ENCODE measurements at regions not wholly inside any gene's neighbourhood (a gene's known extent, or its start where the extent isn't known, plus 50 kb on each side); places are given as distances from the start of the nearest gene placed in this dataset.
"Not testable (repeated sequence)": the region's sequence is repeated elsewhere in the genome, so short reads cannot be mapped to it uniquely, and the experiment has no call there.

- DNase-seq (ENCODE audit: low spot score); ATAC-seq: not testable (repeated sequence)
These were observed 70.4 kb upstream of the PLGLB2 start for GRCh38 chr2:87677421-87677923.

- not testable (repeated sequence) for ATAC-seq; DNase-seq (ENCODE audit: low spot score)
These were observed 69.1 kb upstream of the PLGLB2 start for GRCh38 chr2:87678742-87679173.

DNA sequence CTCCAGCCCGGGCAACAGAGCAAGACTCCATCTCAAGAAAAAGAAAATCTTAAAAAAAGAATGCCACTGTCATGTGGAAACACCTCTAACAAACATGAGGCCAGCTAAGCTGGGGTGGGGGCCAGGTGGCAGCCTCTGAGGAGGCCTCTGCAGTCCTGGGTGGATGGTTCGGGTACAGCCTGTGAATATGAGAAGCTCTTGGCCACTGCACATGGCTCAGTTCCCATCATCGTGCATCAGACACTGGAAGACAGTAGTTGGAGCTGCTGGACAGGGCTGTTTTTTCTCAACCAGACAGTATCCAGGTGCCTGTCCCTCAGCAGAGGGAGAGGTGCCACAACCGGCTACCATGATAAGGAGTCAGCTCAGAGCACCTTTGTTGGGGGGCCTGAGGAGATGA, 67.9 kb upstream of the PLGLB2 start:
- ATAC-seq; DNase-seq (ENCODE audit: low spot score): not testable (repeated sequence)

DNA sequence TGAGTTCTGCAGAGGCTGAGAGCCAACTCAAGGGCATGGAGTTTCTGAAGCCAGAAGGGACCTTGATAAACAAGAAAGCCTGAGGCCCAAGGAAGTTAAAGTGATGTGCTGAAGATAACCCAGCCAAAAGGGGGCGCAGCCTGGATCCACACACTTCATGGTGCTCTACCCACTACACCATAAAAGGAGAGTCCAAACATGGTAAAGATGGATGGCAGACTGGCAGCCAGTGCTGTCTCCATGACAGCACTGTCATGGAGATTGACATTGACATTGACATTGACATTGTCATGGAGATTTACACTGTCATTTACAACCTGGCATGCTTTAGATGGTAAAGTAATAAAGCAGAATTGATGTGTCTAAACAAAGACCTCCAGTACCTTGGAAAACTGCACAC, 67.2 kb upstream of the PLGLB2 start:
- not testable (repeated sequence) for DNase-seq (ENCODE audit: low spot score); ATAC-seq

- peak; percentile 93 for DNase-seq (ENCODE audit: low spot score)
- ATAC-seq = peak; percentile 95
These were observed 64.4 kb upstream of the PLGLB2 start for GRCh38 chr2:87683451-87683850.

- DNase-seq (ENCODE audit: low spot score); ATAC-seq: not testable (repeated sequence)
These were observed 63.9 kb upstream of the PLGLB2 start for GRCh38 chr2:87683961-87684360.

- not testable (repeated sequence) for DNase-seq (ENCODE audit: low spot score); ATAC-seq
These were observed 62.3 kb upstream of the PLGLB2 start for GRCh38 chr2:87685558-87685957.

DNA sequence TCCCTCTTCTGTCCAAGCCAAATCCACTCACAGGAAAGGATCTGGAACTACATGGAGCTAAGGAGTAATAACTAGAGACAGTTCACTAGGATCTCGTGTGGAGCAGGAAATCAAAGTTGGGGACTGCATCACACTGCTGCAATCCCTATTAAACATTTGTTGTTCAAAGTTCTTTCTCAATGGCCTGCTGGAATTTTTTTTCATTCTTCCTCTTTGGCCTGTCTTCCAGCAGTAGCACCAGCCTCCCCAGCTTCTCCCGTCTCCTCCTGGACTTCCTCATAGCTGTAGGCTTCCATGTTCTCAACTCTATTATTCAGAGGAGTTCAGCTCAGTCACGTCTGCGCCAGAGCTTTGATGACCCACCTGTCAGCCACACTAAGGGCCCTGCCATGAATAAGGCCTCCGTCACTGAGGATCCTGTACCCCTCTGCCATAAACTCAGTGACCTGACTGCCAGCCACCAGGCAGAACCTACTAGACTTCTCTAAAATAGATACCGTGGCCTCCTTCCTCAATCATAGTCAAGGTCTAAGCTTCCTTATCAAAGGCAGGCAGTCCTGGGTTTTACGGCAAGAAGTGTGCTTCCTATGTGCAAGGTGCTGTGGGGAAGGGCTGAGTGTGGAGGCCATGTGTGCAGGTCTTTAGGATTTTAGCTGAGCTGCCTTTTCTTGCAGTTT, 60.9 kb upstream of the PLGLB2 start:
- ATAC-seq = peak; percentile 1
- DNase-seq (ENCODE audit: low spot score) = not testable (repeated sequence)

DNA sequence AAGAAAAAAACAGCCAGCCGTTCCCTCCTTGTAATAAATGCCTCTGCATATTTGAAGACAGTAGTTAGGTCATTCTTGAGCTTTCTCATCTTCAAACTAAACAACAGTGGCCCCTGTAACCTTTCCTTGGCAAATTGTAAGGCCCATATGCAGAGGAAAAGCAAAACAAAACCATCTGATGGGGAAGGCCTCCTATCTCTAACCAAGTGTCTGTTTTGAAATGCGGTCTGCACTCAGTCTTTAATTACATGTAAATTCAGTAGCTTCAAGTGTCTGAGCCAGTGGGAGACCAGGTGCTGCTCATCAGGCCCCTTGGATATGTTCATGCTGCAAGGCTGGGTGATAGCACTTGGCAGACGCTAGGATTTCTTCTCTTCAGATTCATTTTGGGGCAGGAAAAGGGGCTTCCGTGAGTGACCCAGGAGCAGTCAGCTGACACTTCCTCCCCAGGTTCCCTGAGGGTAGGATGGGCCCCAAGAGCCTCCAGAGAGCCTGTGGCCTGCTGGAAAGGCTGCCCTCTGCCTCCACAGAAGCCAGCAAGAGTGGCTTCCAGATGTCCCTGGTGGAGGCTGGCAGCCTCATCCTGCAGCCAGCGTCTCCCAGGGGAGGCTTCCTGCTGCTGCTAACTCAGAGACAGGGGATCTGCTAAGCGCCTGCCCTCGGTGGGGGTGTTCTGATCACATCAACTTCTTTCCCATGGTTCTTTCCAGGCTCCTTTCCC, 60.2 kb upstream of the PLGLB2 start:
- DNase-seq (ENCODE audit: low spot score); ATAC-seq: not testable (repeated sequence)

DNA sequence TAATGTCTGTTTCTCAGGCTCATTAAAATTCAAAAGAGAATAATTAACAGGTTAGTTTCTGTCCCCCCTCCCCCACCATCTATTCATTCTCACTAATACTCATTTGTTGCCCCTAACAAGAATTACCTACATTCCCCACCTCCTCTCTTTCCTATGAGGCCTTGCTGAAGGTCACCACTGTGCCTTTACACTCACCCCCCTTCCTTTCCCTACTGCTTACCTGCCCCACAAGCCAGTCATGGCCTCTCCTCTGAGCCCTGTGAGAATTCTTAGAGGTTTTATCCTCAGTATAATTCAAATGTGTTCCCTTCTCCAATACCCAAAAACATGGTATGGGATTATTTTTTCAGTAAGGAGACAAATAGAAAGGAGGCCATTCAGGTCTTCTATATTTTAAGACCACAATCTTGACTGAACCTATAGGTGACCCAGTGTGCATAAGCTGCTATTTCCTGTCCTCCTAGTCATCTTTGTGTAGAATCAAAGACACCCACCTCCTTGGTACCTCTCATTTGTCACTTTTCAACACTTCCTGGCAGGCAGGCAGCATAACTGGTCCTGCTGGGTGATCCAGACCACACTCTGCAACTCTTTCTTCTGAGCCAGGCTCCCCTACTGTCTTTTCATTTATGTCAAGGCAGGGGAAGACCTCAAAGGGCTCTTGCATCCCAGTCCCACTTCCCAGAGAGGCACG, 55.8 kb upstream of the PLGLB2 start:
- ATAC-seq; DNase-seq (ENCODE audit: low spot score): not testable (repeated sequence)

- not testable (repeated sequence) for DNase-seq (ENCODE audit: low spot score); ATAC-seq
These were observed 55.0 kb upstream of the PLGLB2 start for GRCh38 chr2:87692914-87693313.

GRCh38 chr2:87693882-87694281, 54.0 kb upstream of the PLGLB2 start:
- ATAC-seq = not testable (repeated sequence)

DNA sequence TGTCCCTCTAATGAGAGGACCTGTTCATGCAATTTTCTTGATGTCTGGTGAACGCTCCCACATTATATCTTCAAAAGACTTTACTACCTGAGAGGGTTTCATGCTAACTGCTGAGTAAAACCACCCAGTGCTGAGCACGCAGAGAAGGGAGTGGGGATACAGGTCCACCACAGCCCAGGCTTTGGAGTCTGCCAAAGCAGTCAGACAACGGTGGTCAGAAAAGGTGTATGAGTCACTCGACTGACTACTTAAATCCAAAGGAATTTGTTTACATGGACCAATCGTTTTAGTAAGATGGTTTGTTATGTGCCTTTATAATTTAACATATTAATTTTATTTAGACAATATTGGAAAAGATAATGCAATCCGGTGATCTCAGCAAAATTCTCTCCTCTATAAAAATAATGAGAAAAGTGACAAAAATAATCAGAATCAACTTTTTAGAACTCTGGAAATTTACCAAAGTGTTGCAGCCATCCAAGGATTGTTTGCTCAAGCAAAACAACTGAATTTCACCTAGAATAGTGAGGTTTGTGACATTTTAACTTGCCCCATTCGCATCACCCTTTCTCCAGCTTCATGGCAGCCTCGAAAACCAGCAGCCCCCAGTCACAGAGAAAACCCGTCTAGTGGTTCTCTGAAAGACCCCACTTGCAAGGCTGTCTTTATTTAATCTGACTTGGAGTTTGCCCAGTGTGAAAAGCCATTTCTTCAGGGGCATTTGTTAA, 52.1 kb upstream of the PLGLB2 start:
- ATAC-seq = peak; percentile 52

More at GRCh38 chr2:87693882-87694281, 54.0 kb upstream of the PLGLB2 start:
- DNase-seq (ENCODE audit: low spot score) = not testable (repeated sequence)

More for the DNA sequence above, 52.1 kb upstream of the PLGLB2 start:
- DNase-seq (ENCODE audit: low spot score) = not testable (repeated sequence)

Measured in left lobe of liver (tissue), 2 donors.